Fibroblast of villous mesenchyme (primary cell): ENCODE measurements at regions not wholly inside any gene's neighbourhood (a gene's known extent, or its start where the extent isn't known, plus 50 kb on each side); places are given as distances from the start of the nearest gene placed in this dataset.
"Not testable (repeated sequence)": the region's sequence is repeated elsewhere in the genome, so short reads cannot be mapped to it uniquely, and the experiment has no call there.

Experiments
- DNase-seq: peaks from one replicate; pipeline ENCODE4 v3.0.0-alpha.2; 2010; ENCODE audit warnings: low read depth
- H3K4me3 ChIP-seq: 2 replicates; pipeline ENCODE4 v1.5.1; 2011; ENCODE audit warnings: low read depth, mild to moderate bottlenecking, low read length
- TF ChIP-seq, protein P1 (sequence below): IDR thresholded peaks from 2 replicates; pipeline ENCODE4 v1.5.1; 2012; ENCODE audit warnings: low read depth, mild to moderate bottlenecking, low read length; ENCODE audit not compliant: insufficient read depth

DNA sequence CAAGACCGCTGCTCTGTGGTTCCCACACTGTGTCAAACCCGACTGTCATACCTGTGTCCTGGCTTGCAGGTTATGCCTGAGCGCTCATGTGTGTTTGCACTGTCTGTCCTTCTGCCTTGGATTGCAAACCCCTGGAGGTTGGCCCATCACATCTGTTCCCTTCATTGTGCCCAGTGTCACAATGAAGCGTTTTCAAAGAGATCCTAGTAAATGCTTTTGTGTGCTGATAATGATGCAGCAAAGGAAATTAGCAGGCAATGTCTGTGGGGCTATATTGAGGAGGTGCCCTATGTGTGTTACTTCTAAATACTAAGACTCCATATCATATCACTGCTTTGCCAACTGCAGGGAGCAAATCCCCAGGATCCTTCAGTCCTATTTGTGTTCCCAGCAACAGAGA lies 424.4 kb upstream of the NFIA start:
- no peak overlapping the region for H3K4me3 ChIP-seq
- DNase-seq, result no peak
- TF ChIP-seq, protein P1, sequence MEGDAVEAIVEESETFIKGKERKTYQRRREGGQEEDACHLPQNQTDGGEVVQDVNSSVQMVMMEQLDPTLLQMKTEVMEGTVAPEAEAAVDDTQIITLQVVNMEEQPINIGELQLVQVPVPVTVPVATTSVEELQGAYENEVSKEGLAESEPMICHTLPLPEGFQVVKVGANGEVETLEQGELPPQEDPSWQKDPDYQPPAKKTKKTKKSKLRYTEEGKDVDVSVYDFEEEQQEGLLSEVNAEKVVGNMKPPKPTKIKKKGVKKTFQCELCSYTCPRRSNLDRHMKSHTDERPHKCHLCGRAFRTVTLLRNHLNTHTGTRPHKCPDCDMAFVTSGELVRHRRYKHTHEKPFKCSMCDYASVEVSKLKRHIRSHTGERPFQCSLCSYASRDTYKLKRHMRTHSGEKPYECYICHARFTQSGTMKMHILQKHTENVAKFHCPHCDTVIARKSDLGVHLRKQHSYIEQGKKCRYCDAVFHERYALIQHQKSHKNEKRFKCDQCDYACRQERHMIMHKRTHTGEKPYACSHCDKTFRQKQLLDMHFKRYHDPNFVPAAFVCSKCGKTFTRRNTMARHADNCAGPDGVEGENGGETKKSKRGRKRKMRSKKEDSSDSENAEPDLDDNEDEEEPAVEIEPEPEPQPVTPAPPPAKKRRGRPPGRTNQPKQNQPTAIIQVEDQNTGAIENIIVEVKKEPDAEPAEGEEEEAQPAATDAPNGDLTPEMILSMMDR, result no peak

DNA sequence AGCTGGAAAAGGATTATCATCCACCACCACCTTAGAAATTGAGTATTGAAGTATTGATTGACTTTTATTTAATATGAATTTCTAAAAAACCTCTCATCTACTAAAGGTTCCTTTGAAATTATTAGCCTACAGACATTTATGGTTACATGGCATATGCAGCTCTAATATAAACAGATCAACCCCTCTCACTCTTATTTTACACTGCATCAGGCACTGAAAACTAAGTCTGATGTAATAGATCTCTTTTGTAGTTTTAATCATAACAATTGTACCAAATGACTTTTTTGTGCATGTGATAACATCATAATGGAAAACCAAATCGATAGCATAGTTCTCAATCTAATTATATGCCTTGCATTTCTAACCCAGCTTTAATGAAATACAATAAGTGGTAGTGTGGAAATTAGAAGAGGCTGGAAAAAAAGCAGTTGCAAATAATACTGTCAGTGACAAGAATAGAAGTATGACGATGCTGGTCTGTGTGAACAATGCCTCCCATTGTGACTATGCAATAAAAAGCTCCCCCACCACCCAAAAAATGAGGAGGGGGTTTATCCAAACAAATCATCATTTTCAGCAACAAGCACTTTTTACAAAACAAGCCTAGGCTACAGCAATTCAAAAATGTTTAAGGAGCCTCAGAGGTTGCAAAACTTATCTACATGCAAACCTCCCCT lies 426.5 kb upstream of the NFIA start:
- TF ChIP-seq, protein P1, result no peak
- H3K4me3 ChIP-seq, result no peak overlapping the region
- DNase-seq, result no peak

DNA sequence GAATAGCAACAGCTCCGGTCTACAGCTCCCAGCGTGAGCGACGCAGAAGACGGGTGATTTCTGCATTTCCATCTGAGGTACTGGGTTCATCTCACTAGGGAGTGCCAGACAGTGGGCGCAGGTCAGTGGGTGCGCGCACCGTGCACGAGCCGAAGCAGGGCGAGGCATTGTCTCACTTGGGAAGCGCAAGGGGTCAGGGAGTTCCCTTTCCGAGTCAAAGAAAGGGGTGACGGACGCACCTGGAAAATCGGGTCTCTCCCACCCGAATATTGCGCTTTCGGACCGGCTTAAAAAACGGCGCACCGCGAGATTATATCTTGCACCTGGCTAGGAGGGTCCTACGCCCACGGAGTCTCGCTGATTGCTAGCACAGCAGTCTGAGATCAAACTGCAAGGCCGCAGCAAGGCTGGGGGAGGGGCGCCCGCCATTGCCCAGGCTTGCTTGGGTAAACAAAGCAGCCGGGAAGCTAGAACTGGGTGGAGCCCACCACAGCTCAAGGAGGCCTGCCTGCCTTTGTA lies 442.3 kb upstream of the NFIA start:
- not testable (repeated sequence) for DNase-seq, H3K4me3 ChIP-seq

DNA sequence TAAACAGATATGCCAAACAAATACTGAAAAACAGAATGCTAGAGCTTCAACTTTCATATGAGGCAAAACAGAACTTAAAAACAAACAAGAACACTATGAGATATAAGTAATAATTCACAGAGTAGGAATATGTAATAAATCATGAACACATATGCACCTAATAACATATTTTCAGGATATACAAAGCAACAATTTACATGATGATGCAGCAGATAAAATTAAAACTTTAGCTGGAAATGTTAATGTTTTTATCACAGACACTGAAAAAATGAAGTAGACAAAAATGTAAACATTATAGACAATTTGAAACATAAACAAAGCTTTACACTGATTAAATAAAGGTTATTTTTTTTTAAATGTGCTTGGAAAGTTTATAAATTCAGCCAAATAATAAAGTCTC lies 443.1 kb upstream of the NFIA start:
- TF ChIP-seq, protein P1, result no peak
- H3K4me3 ChIP-seq, result no peak overlapping the region
- DNase-seq, result no peak

DNA sequence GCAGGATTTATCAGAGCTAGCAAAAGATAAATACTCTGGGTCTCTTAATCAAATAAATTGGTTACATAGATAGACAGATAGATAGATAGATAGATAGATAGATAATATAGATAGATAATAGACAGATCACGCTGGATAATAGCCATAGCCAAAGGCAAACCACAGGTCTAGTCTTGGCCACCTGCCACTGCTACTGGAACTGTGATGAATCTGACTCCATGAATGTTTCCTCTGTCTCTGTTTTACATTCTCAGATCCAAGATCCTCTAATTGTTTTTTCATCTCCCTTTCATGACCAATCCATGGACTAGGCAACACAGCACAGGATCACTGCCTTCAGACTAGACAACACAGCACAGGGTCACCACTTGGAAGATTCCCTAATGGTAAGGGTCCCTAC lies 444.7 kb upstream of the NFIA start:
- TF ChIP-seq, protein P1, result no peak
- no peak for DNase-seq
- no peak overlapping the region for H3K4me3 ChIP-seq

DNA sequence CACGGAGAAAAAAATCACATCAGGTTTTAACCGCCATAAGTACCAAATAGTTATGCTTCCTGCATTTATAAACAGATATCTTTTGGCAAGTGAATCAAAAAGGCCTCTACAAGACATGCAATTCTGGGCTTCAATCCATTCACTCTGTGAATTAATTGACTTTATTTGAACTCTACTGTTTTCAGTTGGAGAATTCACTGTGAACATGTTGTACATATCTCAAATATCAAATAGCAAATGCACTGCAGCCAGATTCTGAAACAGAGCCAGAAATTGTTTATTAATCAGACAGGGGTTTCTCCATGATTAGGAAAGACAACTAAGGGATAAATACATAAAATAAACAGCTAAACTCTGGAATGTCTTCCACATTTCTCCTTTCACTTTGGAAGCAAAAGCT lies 445.4 kb upstream of the NFIA start:
- H3K4me3 ChIP-seq, result no peak overlapping the region
- DNase-seq, result no peak
- TF ChIP-seq, protein P1, result no peak

DNA sequence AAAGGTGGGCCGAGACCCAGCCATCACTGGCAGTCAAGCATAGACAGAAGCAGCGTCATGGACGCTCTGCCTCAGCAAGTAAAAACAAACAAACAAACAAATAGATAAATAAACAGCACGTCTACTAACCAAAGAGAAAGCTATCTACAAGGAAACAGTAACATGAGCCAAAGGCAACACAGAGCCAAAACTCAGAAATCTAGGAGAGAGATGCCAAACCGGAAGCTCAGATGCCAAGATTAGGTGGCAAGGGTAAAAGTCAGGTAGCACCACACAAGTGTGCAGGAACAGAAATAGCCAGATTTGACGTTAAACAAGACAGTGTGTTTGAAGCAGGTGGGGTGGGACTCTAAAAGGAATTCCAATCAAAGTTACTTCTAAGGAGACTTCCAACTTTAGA lies 448.3 kb upstream of the NFIA start:
- no peak for DNase-seq
- TF ChIP-seq, protein P1, result no peak
- H3K4me3 ChIP-seq, result no peak overlapping the region
